ENCODE measurements at regions not wholly inside any gene's neighbourhood (a gene's known extent, or its start where the extent isn't known, plus 50 kb on each side); places are given as distances from the start of the nearest gene placed in this dataset.

DNA sequence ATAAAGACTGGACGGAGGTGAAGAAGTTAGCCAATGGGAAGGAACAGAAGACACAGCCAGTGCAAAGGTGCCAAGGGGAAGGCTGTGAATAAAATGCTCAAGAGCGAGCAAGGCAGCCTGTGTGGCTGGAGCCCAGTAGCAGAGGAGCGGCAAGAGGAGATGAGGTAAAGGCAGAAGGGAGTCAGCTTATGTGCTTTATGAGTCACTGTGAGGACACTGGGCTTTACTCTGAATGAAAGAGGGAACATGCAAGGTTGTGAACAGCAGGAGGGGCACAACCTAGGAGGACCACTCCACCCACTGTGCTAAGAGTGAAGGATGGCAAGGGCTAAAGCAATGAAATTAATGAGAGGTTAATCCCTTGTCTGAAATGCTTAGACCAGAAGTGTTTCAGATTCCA lies 129.0 kb upstream of the ODAD2 start:
- Histone ChIP-seq H3K27me3 (ENCODE audit: control insufficient read depth, low read length) (no peaks in the 10 kb centered on the region), H3K4me1 (ENCODE audit: control insufficient read depth, low read length) (no peaks in the 10 kb centered on the region), H3K79me2 (ENCODE audit: control insufficient read depth, low read length) (no peaks in the 10 kb centered on the region), H3K9me3 (ENCODE audit: control insufficient read depth, insufficient read depth, low read length) (no peaks in the 10 kb centered on the region), H3K27ac (ENCODE audit: low read depth, low read length) (no peak overlapping the region), H4K20me1 (ENCODE audit: control insufficient read depth, insufficient read depth, low read depth, low read length) (no peaks in the 10 kb centered on the region), H3K9me2 (replicated peaks; ENCODE audit: control insufficient read depth, low read length) (no peaks in the 10 kb centered on the region), H3F3A (ENCODE audit: control insufficient read depth, insufficient read depth) (no peaks in the 10 kb centered on the region), H3K4me3 (ENCODE audit: low read length) (no peak overlapping the region), H3K36me3 (ENCODE audit: control insufficient read depth, low read length) (no peaks in the 10 kb centered on the region), H3K4me2 (ENCODE audit: low read length) (no peak overlapping the region)
- TF ChIP-seq EZH2phosphoT487 (IDR thresholded peaks at IDR 0.05; ENCODE audit: borderline replicate concordance, low read length): no peak
- TF ChIP-seq, protein P1, sequence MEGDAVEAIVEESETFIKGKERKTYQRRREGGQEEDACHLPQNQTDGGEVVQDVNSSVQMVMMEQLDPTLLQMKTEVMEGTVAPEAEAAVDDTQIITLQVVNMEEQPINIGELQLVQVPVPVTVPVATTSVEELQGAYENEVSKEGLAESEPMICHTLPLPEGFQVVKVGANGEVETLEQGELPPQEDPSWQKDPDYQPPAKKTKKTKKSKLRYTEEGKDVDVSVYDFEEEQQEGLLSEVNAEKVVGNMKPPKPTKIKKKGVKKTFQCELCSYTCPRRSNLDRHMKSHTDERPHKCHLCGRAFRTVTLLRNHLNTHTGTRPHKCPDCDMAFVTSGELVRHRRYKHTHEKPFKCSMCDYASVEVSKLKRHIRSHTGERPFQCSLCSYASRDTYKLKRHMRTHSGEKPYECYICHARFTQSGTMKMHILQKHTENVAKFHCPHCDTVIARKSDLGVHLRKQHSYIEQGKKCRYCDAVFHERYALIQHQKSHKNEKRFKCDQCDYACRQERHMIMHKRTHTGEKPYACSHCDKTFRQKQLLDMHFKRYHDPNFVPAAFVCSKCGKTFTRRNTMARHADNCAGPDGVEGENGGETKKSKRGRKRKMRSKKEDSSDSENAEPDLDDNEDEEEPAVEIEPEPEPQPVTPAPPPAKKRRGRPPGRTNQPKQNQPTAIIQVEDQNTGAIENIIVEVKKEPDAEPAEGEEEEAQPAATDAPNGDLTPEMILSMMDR (IDR thresholded peaks at IDR 0.05; ENCODE audit: low read depth, low read length, poor library complexity, severe bottlenecking): no peak

DNA sequence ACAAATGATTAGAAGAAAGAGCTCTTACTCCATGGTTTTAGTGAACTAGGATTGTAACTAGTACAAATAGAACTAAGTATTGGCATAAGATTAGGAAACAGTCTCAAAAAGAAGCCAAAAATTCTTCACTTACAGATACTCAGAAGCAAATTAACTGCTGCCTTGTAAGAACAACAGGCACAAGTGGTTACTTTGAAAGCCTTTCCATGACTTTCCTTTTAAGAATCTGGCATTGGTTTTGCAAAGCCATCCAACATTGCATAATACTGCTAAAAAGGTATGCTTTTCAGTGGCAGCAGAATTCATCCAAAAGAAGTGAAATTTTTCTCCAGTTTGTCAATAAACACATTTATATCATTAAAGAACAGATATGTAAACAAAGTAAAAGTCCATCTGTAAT lies 126.8 kb upstream of the ODAD2 start:
- Histone ChIP-seq H3K4me2 (ENCODE audit: low read length) (no peak overlapping the region), H4K20me1 (ENCODE audit: control insufficient read depth, insufficient read depth, low read depth, low read length) (no peaks in the 10 kb centered on the region), H3K4me3 (ENCODE audit: low read length) (no peak overlapping the region), H3K9me2 (replicated peaks; ENCODE audit: control insufficient read depth, low read length) (no peaks in the 10 kb centered on the region), H3K79me2 (ENCODE audit: control insufficient read depth, low read length) (no peaks in the 10 kb centered on the region), H3K9me3 (ENCODE audit: control insufficient read depth, insufficient read depth, low read length) (no peaks in the 10 kb centered on the region), H3K4me1 (ENCODE audit: control insufficient read depth, low read length) (no peaks in the 10 kb centered on the region), H3F3A (ENCODE audit: control insufficient read depth, insufficient read depth) (no peaks in the 10 kb centered on the region), H3K27ac (ENCODE audit: low read depth, low read length) (no peak overlapping the region), H3K36me3 (ENCODE audit: control insufficient read depth, low read length) (no peaks in the 10 kb centered on the region), H3K27me3 (ENCODE audit: control insufficient read depth, low read length) (no peaks in the 10 kb centered on the region)
- TF ChIP-seq, protein P1 (IDR thresholded peaks at IDR 0.05; ENCODE audit: low read depth, low read length, poor library complexity, severe bottlenecking): no peak
- no peak for TF ChIP-seq EZH2phosphoT487 (IDR thresholded peaks at IDR 0.05; ENCODE audit: borderline replicate concordance, low read length)

DNA sequence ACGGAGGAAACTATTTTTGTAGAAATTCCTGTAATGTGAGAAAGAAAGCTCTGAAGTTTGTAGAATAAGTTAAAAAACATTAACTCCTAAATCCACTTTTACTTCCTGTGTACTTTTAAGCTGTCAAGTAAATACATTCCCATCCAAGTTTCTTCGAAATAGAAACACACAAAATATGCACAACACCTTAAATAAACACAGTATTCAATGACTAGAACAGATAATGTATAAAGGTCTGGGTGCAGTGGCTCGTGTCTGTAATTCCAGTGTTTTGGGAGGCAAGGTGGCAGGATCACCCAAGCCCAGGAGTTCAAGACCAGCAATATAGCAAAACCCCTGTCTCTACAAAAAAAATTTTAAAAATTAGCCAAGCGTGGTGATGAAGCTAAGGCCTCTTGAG lies 121.9 kb upstream of the ODAD2 start:
- H3K9me3 ChIP-seq (ENCODE audit: control insufficient read depth, insufficient read depth, low read length): no peaks in the 10 kb centered on the region
- no peaks in the 10 kb centered on the region for H3K79me2 ChIP-seq (ENCODE audit: control insufficient read depth, low read length)
- no peak overlapping the region for H3K27ac ChIP-seq (ENCODE audit: low read depth, low read length)

More for the DNA sequence above, 121.9 kb upstream of the ODAD2 start:
- Histone ChIP-seq H3K27me3 (ENCODE audit: control insufficient read depth, low read length) (no peaks in the 10 kb centered on the region), H3F3A (ENCODE audit: control insufficient read depth, insufficient read depth) (no peaks in the 10 kb centered on the region), H3K4me1 (ENCODE audit: control insufficient read depth, low read length) (no peaks in the 10 kb centered on the region), H3K36me3 (ENCODE audit: control insufficient read depth, low read length) (no peaks in the 10 kb centered on the region), H3K4me3 (ENCODE audit: low read length) (no peak overlapping the region), H4K20me1 (ENCODE audit: control insufficient read depth, insufficient read depth, low read depth, low read length) (no peaks in the 10 kb centered on the region), H3K9me2 (replicated peaks; ENCODE audit: control insufficient read depth, low read length) (no peaks in the 10 kb centered on the region), H3K4me2 (ENCODE audit: low read length) (no peak overlapping the region)
- TF ChIP-seq, protein P1 (IDR thresholded peaks at IDR 0.05; ENCODE audit: low read depth, low read length, poor library complexity, severe bottlenecking): no peak
- TF ChIP-seq EZH2phosphoT487 (IDR thresholded peaks at IDR 0.05; ENCODE audit: borderline replicate concordance, low read length): no peak
